ENCODE measurements at regions not wholly inside any gene's neighbourhood (a gene's known extent, or its start where the extent isn't known, plus 50 kb on each side); places are given as distances from the start of the nearest gene placed in this dataset.

DNA sequence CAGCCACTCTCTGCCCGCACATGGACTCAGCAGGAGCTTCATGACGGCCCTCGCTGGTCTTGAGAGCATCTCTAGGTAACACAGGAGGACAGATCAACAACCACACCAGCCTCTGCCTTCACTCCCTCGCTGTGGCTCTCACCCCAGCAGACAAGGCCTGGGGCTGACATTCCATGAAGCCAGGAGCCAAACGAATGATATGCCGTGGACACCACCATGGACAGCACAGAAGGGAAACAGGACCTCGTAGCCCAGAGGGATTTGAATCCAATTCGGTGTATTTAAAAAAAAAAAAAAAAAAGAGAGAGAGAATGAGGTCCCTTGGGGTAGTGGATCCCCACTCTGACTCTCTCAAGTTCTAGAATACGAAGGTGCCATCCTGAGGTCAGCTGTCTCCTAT lies 385.5 kb downstream of the SHANK2 start:
- TF ChIP-seq ZNF24 (IDR thresholded peaks at IDR 0.05) (no peak), ADNP (CRISPR knock-in tag; IDR thresholded peaks at IDR 0.05) (no peak), ZNF12 (CRISPR knock-in tag; IDR thresholded peaks at IDR 0.05) (no peak), DNMT3B (CRISPR knock-in tag; conservative IDR thresholded peaks at IDR 0.05) (no peak), ZNF746 (CRISPR knock-in tag; IDR thresholded peaks at IDR 0.05) (no peak)
- TF ChIP-seq, protein P1, sequence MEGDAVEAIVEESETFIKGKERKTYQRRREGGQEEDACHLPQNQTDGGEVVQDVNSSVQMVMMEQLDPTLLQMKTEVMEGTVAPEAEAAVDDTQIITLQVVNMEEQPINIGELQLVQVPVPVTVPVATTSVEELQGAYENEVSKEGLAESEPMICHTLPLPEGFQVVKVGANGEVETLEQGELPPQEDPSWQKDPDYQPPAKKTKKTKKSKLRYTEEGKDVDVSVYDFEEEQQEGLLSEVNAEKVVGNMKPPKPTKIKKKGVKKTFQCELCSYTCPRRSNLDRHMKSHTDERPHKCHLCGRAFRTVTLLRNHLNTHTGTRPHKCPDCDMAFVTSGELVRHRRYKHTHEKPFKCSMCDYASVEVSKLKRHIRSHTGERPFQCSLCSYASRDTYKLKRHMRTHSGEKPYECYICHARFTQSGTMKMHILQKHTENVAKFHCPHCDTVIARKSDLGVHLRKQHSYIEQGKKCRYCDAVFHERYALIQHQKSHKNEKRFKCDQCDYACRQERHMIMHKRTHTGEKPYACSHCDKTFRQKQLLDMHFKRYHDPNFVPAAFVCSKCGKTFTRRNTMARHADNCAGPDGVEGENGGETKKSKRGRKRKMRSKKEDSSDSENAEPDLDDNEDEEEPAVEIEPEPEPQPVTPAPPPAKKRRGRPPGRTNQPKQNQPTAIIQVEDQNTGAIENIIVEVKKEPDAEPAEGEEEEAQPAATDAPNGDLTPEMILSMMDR (CRISPR knock-in tag; IDR thresholded peaks at IDR 0.05), result no peak
- TF ChIP-seq, protein P2, sequence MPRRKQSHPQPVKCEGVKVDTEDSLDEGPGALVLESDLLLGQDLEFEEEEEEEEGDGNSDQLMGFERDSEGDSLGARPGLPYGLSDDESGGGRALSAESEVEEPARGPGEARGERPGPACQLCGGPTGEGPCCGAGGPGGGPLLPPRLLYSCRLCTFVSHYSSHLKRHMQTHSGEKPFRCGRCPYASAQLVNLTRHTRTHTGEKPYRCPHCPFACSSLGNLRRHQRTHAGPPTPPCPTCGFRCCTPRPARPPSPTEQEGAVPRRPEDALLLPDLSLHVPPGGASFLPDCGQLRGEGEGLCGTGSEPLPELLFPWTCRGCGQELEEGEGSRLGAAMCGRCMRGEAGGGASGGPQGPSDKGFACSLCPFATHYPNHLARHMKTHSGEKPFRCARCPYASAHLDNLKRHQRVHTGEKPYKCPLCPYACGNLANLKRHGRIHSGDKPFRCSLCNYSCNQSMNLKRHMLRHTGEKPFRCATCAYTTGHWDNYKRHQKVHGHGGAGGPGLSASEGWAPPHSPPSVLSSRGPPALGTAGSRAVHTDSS (CRISPR knock-in tag; conservative IDR thresholded peaks at IDR 0.05), result no peak
